SH-SY5Y (cell line): ENCODE measurements at regions not wholly inside any gene's neighbourhood (a gene's known extent, or its start where the extent isn't known, plus 50 kb on each side); places are given as distances from the start of the nearest gene placed in this dataset.
A peak's percentile ranks its signal among the peaks of the same experiment; 100 is the strongest.

Experiments used
- GATA2 ChIP-seq: IDR thresholded peaks from 2 replicates; pipeline ENCODE4 v1.6.1; 2011; ENCODE audit warnings: mild to moderate bottlenecking, low read depth, low read length
- GATA3 ChIP-seq: IDR thresholded peaks from 2 replicates; pipeline ENCODE4 v1.6.1; 2011; ENCODE audit warnings: low read depth, mild to moderate bottlenecking, low read length, moderate library complexity

GRCh38 chr5:102115736-102116135, 180.3 kb downstream of the SLCO4C1 start:
- TF ChIP-seq GATA2 = peak; percentile 53; the same call in 1 of the 2 replicates
- TF ChIP-seq GATA3 = peak; percentile 58
